Progenitor cell of endocrine pancreas (in vitro differentiated cells): ENCODE measurements at regions not wholly inside any gene's neighbourhood (a gene's known extent, or its start where the extent isn't known, plus 50 kb on each side); places are given as distances from the start of the nearest gene placed in this dataset.

Experiments
- DNase-seq: peaks from one replicate; pipeline ENCODE4 v3.0.0; 2021; ENCODE audit warnings: low spot score; ENCODE audit not compliant: unreplicated experiment
- H3K27ac Mint-ChIP-seq: 2 replicates; pipeline ENCODE4 v1.8.0; 2021; ENCODE audit warnings: mild to moderate bottlenecking, moderate library complexity, mixed read lengths
- H3K27me3 Mint-ChIP-seq: 2 replicates; pipeline ENCODE4 v1.8.0; 2021; ENCODE audit warnings: mixed read lengths
- H3K36me3 Mint-ChIP-seq: 2 replicates; pipeline ENCODE4 v1.8.0; 2022; ENCODE audit warnings: mixed read lengths; ENCODE audit not compliant: insufficient read depth
- H3K4me1 Mint-ChIP-seq: 2 replicates; pipeline ENCODE4 v1.8.0; 2021; ENCODE audit warnings: low read depth, mixed read lengths
- H3K4me3 Mint-ChIP-seq: 2 replicates; pipeline ENCODE4 v1.8.0; 2021; ENCODE audit warnings: low read depth, mild to moderate bottlenecking, moderate library complexity, mixed read lengths
- H3K9me3 Mint-ChIP-seq: 2 replicates; pipeline ENCODE4 v1.8.0; 2021; ENCODE audit warnings: low read depth, mixed read lengths
- CTCF ChIP-seq: fragments of 200-600 bp; sonication (generic); IDR thresholded peaks from one replicate; pipeline ENCODE4 v1.5.0; 2021; ENCODE audit warnings: antibody characterized with exemption, mild to moderate bottlenecking; ENCODE audit not compliant: unreplicated experiment

GRCh38 chrX:71859637-71860036 lies 51.0 kb upstream of the NHSL2 start:
- Mint-ChIP-seq H3K27me3 (no peaks in the 10 kb centered on the region), H3K9me3 (peaks cover 35% of the 10 kb centered on the region), H3K4me1 (peaks cover 1% of the 10 kb centered on the region), H3K36me3 (no peaks in the 10 kb centered on the region), H3K27ac (no peak overlapping the region), H3K4me3 (no peak overlapping the region)
- TF ChIP-seq CTCF: peak; percentile 58
- no peak for DNase-seq
